GM19043 (cell line): ENCODE measurements at regions not wholly inside any gene's neighbourhood (a gene's known extent, or its start where the extent isn't known, plus 50 kb on each side); places are given as distances from the start of the nearest gene placed in this dataset.

ENCODE experiments used
- ATAC-seq: cut with Tn5 transposase; IDR thresholded peaks from one replicate; pipeline ENCODE4 v1.9.1; 2021; ENCODE audit warnings: low read depth; ENCODE audit not compliant: unreplicated experiment

GRCh38 chr15:37253877-37254276 lies 153.5 kb upstream of the MEIS2 start:
- no peak for ATAC-seq

GRCh38 chr15:37260255-37260654 lies 159.9 kb upstream of the MEIS2 start:
- no peak for ATAC-seq

- ATAC-seq, result no peak
Measured at GRCh38 chr15:37261685-37262084, 161.3 kb upstream of the MEIS2 start.

- ATAC-seq, result no peak
Measured at GRCh38 chr15:37262922-37263608, 162.7 kb upstream of the MEIS2 start.

GRCh38 chr15:37289109-37289765 lies 188.9 kb upstream of the MEIS2 start:
- no peak for ATAC-seq

- no peak for ATAC-seq
Measured at GRCh38 chr15:37291920-37292319, 191.6 kb upstream of the MEIS2 start.

- no peak for ATAC-seq
Measured at GRCh38 chr15:37298271-37298670, 197.9 kb upstream of the MEIS2 start.

- ATAC-seq, result no peak
Measured at GRCh38 chr15:37339437-37339836, 239.1 kb upstream of the MEIS2 start.

- no peak for ATAC-seq
Measured at GRCh38 chr15:37339856-37340255, 239.5 kb upstream of the MEIS2 start.

GRCh38 chr15:37340438-37340837 lies 240.1 kb upstream of the MEIS2 start:
- ATAC-seq, result no peak

GRCh38 chr15:37359101-37359892 lies 258.9 kb upstream of the MEIS2 start:
- no peak for ATAC-seq

GRCh38 chr15:37359893-37360290 lies 259.5 kb upstream of the MEIS2 start:
- no peak for ATAC-seq

GRCh38 chr15:37360724-37361123 lies 260.4 kb upstream of the MEIS2 start:
- ATAC-seq, result no peak

- ATAC-seq, result no peak
Measured at GRCh38 chr15:37361621-37362020, 261.3 kb upstream of the MEIS2 start.

- ATAC-seq, result no peak
Measured at GRCh38 chr15:37362414-37362813, 262.1 kb upstream of the MEIS2 start.

GRCh38 chr15:37368961-37369360 lies 268.6 kb upstream of the MEIS2 start:
- ATAC-seq, result no peak

GRCh38 chr15:37370941-37371340 lies 270.6 kb upstream of the MEIS2 start:
- ATAC-seq, result no peak

GRCh38 chr15:37372064-37372463 lies 271.7 kb upstream of the MEIS2 start:
- no peak for ATAC-seq

GRCh38 chr15:37375519-37375918 lies 275.2 kb upstream of the MEIS2 start:
- no peak for ATAC-seq

- no peak for ATAC-seq
Measured at GRCh38 chr15:37377428-37377827, 277.1 kb upstream of the MEIS2 start.

- ATAC-seq, result no peak
Measured at GRCh38 chr15:37394402-37395099, 294.2 kb upstream of the MEIS2 start.
